RWPE2 (cell line): ENCODE measurements at regions not wholly inside any gene's neighbourhood (a gene's known extent, or its start where the extent isn't known, plus 50 kb on each side); places are given as distances from the start of the nearest gene placed in this dataset.

ENCODE experiments used
- ATAC-seq: fragments of 200-7000 bp; cut with Tn5 transposase; 3 replicates; pipeline ENCODE4 v1.9.1; 2021; ENCODE audit warnings: low read depth
- DNase-seq: peaks from one replicate; pipeline ENCODE4 v3.0.0-alpha.2; 2020; ENCODE audit warnings: low spot score
- H3K27ac ChIP-seq: fragments of 450-650 bp; 2 replicates; pipeline ENCODE4 v1.5.1; 2017; ENCODE audit warnings: mild to moderate bottlenecking; ENCODE audit not compliant: poor library complexity, severe bottlenecking
- H3K27me3 ChIP-seq: fragments of 250-450 bp; sonication (Bioruptor Pico); 2 replicates; pipeline ENCODE4 v1.5.1; 2021; ENCODE audit warnings: mild to moderate bottlenecking, moderate library complexity; ENCODE audit not compliant: insufficient read depth, poor library complexity, severe bottlenecking
- H3K36me3 ChIP-seq: fragments of 250-450 bp; sonication (Bioruptor Pico); 2 replicates; pipeline ENCODE4 v1.5.1; 2020; ENCODE audit warnings: low read depth, mild to moderate bottlenecking, moderate library complexity
- H3K4me1 ChIP-seq: fragments of 250-450 bp; sonication (Bioruptor Pico); 2 replicates; pipeline ENCODE4 v1.5.1; 2021; ENCODE audit warnings: mild to moderate bottlenecking, moderate library complexity; ENCODE audit not compliant: insufficient read depth, poor library complexity, severe bottlenecking
- H3K4me3 ChIP-seq: fragments of 250-450 bp; sonication (Bioruptor Pico); 2 replicates; pipeline ENCODE4 v1.5.1; 2021; ENCODE audit warnings: mild to moderate bottlenecking, moderate library complexity; ENCODE audit not compliant: severe bottlenecking
- H3K9me3 ChIP-seq: fragments of 250-450 bp; sonication (Bioruptor Pico); 2 replicates; pipeline ENCODE4 v1.5.1; 2021; ENCODE audit warnings: mild to moderate bottlenecking, moderate library complexity; ENCODE audit not compliant: severe bottlenecking
- CTCF ChIP-seq: fragments of 450-650 bp; IDR thresholded peaks from one replicate; pipeline ENCODE4 v1.5.1; 2017; ENCODE audit warnings: mild to moderate bottlenecking, moderate library complexity; ENCODE audit not compliant: poor library complexity, severe bottlenecking

- Histone ChIP-seq H3K27me3 (no peaks in the 10 kb centered on the region), H3K27ac (no peak overlapping the region), H3K9me3 (no peaks in the 10 kb centered on the region), H3K4me3 (no peak overlapping the region), H3K36me3 (no peaks in the 10 kb centered on the region), H3K4me1 (peaks cover 11% of the 10 kb centered on the region)
- DNase-seq (no peak), ATAC-seq (no peak)
- TF ChIP-seq CTCF, result no peak
Observed at GRCh38 chr4:15186149-15186548, 183.9 kb downstream of the CPEB2 start.

- H3K4me1 ChIP-seq, result peaks cover 11% of the 10 kb centered on the region
- H3K27ac ChIP-seq, result no peak overlapping the region
- no peaks in the 10 kb centered on the region for H3K27me3 ChIP-seq
- no peak overlapping the region for H3K4me3 ChIP-seq
- DNase-seq, result no peak
- TF ChIP-seq CTCF, result no peak
- no peak for ATAC-seq
- no peaks in the 10 kb centered on the region for H3K9me3 ChIP-seq
- no peaks in the 10 kb centered on the region for H3K36me3 ChIP-seq
Observed at GRCh38 chr4:15186806-15187205, 184.5 kb downstream of the CPEB2 start.

GRCh38 chr4:15188605-15189539 lies 186.6 kb downstream of the CPEB2 start:
- Histone ChIP-seq H3K4me1 (no peaks in the 10 kb centered on the region), H3K27ac (no peak overlapping the region), H3K36me3 (no peaks in the 10 kb centered on the region), H3K9me3 (no peaks in the 10 kb centered on the region), H3K4me3 (no peak overlapping the region), H3K27me3 (no peaks in the 10 kb centered on the region)
- ATAC-seq (no peak), DNase-seq (no peak)
- TF ChIP-seq CTCF, result no peak

- H3K27me3 ChIP-seq, result no peaks in the 10 kb centered on the region
- no peak overlapping the region for H3K4me3 ChIP-seq
- H3K4me1 ChIP-seq, result no peaks in the 10 kb centered on the region
- TF ChIP-seq CTCF, result no peak
- DNase-seq, result no peak
- no peaks in the 10 kb centered on the region for H3K36me3 ChIP-seq
- H3K27ac ChIP-seq, result no peak overlapping the region
- ATAC-seq, result no peak
- no peaks in the 10 kb centered on the region for H3K9me3 ChIP-seq
Observed at GRCh38 chr4:15194520-15194919, 192.2 kb downstream of the CPEB2 start.

- no peaks in the 10 kb centered on the region for H3K9me3 ChIP-seq
- no peaks in the 10 kb centered on the region for H3K36me3 ChIP-seq
- no peaks in the 10 kb centered on the region for H3K4me1 ChIP-seq
- peak; percentile 42 for TF ChIP-seq CTCF
- H3K27ac ChIP-seq, result no peak overlapping the region
- ATAC-seq (peak; percentile 57; the same call in 1 of the 3 replicates), DNase-seq (no peak)
- no peaks in the 10 kb centered on the region for H3K27me3 ChIP-seq
- H3K4me3 ChIP-seq, result no peak overlapping the region
Observed at GRCh38 chr4:15197005-15197404, 194.7 kb downstream of the CPEB2 start.
